Stimulated activated CD8-positive, alpha-beta memory T cell treated with anti-CD3 and anti-CD28 coated beads, Interleukin-15, amount 100 ng/mL, for 4 hours (primary cell): ENCODE measurements at regions not wholly inside any gene's neighbourhood (a gene's known extent, or its start where the extent isn't known, plus 50 kb on each side); places are given as distances from the start of the nearest gene placed in this dataset.

Experiments used
- DNase-seq, 2 donors: peaks; one replicate each; pipeline ENCODE4 v3.0.0-alpha.2; 2020; ENCODE audit warnings: low read depth in 2 of 2

DNA sequence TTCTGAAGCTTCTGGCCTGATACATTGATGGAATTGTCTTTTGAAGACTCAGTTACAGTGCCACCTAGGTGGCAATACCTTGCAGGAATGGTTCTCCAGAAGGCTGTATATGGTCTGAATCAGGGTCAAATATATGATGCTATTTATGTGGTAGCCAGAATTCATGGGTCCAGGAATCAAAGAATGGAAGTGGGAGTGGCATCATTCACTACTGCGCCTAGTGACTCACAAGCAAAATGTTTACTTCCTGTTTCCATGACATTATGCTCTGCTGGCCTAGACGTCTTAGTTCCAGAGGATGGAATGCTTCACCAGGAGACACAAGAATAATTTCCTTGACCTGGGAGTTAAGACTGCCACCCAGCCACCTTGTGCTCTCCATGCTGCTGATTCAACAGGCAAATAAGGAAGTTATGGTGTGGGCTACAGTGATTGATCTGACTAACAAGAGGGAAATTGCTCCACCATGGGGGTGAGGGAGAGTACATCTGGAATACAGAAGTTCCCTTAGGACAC lies 491.8 kb downstream of the ETS1 start:
- DNase-seq, result no peak

DNA sequence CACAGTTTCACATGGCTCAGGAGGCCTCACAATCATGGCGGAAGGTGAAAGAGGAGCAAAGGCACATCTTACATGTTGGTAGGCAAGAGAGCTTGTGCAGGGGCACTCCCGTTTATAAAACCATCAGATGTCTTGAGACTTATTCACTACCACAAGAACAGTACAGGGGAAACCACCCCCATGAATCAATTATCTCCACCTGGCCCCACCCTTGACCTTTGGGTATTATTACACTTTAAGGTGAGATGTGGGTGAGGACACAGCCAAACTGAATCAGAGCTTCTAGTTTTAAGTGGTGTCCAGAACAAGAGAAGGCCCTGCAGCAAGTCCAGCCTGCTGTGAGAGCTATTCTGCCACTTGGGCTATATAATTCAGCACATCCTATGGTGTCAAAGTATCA lies 493.7 kb downstream of the ETS1 start:
- DNase-seq, result no peak

- no peak for DNase-seq
These were observed 497.4 kb downstream of the ETS1 start for GRCh38 chr11:128089962-128090361.

DNA sequence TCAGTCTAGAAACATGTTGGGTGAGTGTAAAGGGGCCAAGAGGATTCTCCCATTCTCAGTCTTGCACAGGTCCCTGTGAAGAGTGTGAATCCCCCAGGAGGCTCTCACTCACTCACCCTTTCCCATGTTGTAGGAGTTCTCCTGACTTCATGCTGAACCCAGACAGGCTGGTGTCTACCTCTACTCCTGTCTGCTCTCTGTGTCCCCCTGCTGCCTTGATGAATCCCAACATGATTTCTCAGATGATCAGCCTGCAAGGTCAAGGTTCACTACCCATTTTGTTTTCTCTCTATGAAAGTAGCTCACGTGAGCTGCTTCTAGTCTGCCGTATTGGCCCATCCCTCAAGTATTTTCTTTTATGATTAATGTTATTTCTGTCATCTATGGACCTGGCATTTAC lies 500.6 kb downstream of the ETS1 start:
- DNase-seq, result no peak

GRCh38 chr11:128085276-128085675 lies 502.1 kb downstream of the ETS1 start:
- no peak for DNase-seq

DNA sequence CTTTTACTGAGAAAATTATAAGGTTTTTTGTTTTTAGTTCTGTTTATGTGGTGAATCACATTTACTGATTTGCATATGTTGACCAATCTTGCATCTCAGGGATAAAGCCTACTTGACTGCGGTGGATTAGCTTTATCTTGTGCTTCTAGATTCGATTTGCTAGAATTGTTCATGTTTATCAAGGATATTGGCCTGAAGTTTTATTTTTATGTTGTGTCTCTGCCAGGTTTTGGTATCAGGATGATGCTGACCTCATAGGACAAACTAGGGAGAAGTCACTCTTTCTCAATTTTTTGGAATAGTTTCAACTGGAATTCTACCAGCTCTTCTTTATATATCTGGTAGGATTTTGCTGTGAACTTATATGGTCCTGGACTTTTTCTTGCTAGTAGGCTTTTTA lies 504.8 kb downstream of the ETS1 start:
- no peak for DNase-seq

GRCh38 chr11:128069665-128070064 lies 517.7 kb downstream of the ETS1 start:
- no peak for DNase-seq

- DNase-seq, result no peak
These were observed 519.6 kb downstream of the ETS1 start for GRCh38 chr11:128067780-128068179.

DNA sequence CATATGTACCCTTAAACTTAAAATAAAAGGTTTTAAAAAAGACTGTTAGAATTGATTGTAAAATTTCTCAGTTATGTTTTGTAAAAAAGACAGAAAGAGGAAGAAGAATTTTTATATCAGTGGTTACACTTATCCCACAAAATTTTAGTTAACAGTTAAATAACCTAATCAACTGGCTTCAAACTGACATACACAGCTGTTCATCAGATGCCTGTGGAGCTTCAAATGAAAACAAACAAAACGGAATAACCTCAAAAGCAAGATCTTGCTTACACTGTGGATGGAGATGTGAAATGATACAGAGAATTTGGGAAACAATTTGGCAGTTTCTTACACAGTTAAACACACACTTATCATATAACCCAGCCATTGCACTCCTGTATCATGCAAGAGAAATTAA lies 521.0 kb downstream of the ETS1 start:
- no peak for DNase-seq

- no peak for DNase-seq
These were observed 526.0 kb downstream of the ETS1 start for GRCh38 chr11:128061281-128061871.

- no peak for DNase-seq
These were observed 528.7 kb downstream of the ETS1 start for GRCh38 chr11:128058580-128059208.

DNA sequence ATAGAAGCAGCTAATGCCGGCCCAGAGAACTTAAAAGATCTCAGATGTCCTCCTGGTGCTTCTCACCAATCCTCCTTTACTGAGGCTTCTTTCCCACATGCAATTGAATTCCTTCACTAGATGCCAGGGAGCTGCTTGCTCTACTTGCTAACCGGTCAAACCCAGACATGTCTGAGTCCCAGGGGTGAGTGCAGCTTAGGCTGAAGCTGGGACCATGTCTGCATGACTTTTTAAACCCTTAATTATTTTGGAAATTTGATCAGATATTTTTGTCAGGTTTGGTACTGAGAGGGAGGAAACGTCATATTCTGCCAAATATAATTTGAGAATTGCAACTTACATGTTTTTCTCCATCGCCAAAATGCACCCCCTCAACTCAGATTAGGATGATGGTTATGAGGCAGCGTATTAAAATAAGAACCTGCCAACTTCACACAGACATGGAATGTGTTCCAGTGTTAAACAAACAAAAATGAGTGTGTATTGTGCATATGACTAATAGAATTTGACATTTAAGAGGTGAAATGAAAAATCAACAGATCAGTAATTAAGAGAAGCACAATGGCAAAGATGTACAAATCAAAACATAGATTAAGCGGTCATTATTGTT lies 529.5 kb downstream of the ETS1 start:
- DNase-seq, result no peak

DNA sequence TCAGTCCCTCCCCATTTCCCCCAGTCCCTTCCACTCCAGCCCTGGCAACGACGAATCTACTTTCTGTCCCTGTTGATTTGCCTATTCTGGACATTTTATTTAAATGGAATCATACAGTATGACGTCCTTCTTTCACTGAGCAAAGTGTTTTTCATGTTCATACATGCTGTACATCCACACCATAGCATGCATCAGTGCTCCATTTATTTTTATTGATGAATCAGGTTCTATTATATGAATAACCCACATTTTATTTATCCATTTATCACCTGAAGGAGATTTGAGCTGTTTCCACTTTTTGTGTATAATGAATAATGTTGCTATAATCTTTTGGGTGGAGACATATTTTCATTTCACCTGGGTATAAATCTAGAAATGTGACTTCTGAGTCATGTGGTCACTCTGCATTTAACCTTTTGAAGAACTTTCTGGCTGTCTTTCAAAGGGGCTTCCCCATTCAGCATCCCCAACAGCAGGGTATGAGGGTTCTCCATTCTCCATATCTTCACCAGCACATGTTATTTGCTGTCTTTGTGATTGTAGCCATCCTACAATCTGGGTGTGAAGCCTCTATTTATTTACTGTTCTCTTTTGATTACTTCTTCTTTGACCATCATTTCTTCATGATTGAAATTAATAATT lies 531.7 kb downstream of the ETS1 start:
- DNase-seq, result no peak

GRCh38 chr11:128053981-128054931 lies 533.1 kb downstream of the ETS1 start:
- no peak for DNase-seq

DNA sequence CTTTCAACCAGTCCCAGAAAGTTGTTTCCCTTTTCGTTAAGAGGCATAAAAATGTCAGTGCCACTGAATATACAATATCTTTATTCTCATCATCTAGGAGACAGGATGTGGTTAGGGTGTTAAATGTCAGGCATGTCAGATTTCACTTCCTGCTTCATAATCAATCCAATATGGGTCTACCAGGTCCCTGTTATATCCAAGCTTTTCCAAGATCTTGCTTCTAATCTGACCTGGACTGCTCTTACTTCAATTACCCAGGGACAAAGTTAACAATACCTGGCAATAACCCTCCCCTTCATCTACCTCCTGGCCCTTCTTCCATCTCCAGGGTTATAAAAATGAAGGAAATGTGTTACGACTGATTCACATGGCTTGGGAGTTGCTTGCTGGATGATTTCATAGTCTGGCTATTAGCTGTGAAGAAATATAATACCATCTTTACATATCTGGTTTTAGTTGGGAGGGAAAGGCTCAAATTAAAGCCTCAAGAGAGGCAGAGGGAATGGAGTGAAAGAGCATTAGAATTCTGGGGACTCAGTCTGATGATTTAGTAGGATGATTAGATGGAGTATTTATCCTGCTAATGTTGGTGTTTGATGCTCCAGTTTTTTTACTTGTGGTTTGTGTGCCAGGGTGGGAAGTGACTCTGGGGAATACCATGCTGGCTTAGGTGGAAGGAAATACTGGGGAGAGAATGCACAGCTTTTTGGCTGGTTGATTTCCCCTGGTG lies 534.3 kb downstream of the ETS1 start:
- no peak for DNase-seq

GRCh38 chr11:128048121-128048520 lies 539.2 kb downstream of the ETS1 start:
- DNase-seq, result no peak

DNA sequence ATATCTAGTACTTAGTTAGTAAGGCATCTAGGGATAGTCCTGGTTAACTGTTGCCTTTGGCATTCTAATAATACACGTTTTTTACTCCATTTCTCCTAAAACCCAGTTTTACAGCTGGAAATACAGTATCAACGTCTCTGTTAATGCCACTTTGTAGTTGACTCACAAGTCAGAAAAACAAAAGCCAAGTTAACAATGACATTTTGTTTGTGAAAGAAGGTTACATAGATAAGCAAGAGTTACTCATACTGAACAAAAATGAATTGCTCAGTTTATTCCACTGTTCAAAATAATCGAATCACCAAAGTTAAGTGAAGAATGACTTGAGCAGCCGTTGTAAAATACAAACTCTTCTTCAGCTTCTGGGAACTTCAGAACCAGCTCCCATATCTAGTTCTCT lies 540.3 kb downstream of the ETS1 start:
- no peak for DNase-seq

DNA sequence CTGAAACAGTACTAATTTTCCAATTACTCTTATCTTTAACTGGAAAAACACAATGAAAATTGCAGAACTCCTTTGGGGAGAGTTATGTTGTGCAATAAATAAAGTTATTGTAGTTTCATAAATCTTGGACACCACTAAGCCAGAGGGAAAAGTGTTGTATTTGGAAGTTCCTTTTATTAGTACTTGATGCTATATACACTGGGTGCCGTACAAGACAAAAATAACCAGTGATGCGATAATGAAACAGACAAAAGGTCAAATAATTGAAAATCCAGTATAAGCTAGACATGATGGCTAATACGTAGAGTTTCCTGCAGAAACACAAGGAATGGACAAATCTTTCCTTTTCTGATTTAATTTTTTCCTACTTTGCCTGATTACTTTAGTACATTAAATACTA lies 541.1 kb downstream of the ETS1 start:
- no peak for DNase-seq

DNA sequence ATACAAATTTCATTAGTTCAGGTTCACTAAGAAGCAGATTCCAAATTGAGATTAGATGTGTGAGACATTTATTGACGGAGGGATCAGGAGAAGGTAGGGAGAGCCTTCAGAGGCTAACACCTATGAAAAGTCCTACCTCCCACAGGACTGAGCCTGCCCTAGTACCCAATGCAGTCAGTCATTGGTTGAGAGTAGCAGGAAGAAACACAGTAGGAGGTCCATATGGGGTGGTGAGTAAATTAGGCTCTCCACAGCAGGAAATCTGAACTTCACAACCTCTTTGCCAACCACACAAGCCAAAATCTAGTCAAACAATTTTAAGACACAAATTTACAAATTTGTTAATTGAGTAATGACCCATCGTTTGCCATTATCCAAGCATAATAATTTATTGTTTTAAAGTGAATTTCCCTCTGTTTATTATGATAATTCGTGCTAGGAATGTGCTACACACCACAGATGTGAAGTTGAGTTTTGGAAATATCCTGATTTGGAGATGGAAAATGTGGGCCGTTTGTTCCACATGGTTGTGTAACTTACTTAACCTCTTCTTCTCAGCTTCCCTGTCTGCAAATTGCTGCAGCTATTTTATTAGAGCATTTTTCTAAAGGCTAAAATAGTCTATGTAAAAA lies 542.1 kb downstream of the ETS1 start:
- no peak for DNase-seq

GRCh38 chr11:128042290-128042751 lies 545.0 kb downstream of the ETS1 start:
- DNase-seq, result no peak
